22Rv1 (cell line): ENCODE measurements at regions not wholly inside any gene's neighbourhood (a gene's known extent, or its start where the extent isn't known, plus 50 kb on each side); places are given as distances from the start of the nearest gene placed in this dataset.

Source experiments
- H3K27ac ChIP-seq: fragments of 450-650 bp; 2 replicates; pipeline ENCODE4 v1.5.1; 2017
- ZFX ChIP-seq: fragments of 450-650 bp; IDR thresholded peaks from 2 replicates; pipeline ENCODE4 v1.6.1; 2017; ENCODE audit warnings: antibody characterized with exemption, borderline replicate concordance
- TF ChIP-seq, protein P1 (sequence below): fragments of 450-650 bp; IDR thresholded peaks from 2 replicates; pipeline ENCODE4 v1.5.1; 2017; ENCODE audit warnings: mild to moderate bottlenecking

DNA sequence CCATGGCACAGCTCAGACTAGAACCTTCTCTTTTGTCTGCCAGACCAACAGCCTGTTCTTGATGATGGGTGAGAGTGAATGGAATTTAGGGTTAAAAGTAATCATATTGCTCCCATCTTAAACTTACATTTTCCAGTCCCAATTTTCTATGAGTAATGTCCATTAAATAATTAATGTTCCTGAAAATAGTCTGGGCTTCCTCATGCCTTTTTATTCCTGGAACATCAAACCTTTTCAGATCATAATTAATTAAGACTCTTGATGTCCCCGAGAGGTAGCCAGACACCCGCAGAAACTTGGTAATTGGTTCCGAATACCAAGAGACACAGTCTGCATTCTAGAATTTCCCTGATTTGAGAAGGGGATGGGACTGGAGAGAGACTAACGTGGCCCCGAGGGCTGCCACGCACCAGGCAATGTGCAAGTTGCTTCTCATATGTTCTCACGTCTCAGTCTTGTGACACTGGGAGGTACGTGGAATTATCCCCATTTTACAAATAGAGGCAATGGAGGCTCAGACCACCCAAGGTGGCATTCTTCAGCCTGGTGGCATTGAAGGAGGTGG lies 78.6 kb upstream of the TOX2 start:
- H3K27ac ChIP-seq, result no peak overlapping the region
- TF ChIP-seq, protein P1, sequence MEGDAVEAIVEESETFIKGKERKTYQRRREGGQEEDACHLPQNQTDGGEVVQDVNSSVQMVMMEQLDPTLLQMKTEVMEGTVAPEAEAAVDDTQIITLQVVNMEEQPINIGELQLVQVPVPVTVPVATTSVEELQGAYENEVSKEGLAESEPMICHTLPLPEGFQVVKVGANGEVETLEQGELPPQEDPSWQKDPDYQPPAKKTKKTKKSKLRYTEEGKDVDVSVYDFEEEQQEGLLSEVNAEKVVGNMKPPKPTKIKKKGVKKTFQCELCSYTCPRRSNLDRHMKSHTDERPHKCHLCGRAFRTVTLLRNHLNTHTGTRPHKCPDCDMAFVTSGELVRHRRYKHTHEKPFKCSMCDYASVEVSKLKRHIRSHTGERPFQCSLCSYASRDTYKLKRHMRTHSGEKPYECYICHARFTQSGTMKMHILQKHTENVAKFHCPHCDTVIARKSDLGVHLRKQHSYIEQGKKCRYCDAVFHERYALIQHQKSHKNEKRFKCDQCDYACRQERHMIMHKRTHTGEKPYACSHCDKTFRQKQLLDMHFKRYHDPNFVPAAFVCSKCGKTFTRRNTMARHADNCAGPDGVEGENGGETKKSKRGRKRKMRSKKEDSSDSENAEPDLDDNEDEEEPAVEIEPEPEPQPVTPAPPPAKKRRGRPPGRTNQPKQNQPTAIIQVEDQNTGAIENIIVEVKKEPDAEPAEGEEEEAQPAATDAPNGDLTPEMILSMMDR, result no peak
- TF ChIP-seq ZFX, result no peak

DNA sequence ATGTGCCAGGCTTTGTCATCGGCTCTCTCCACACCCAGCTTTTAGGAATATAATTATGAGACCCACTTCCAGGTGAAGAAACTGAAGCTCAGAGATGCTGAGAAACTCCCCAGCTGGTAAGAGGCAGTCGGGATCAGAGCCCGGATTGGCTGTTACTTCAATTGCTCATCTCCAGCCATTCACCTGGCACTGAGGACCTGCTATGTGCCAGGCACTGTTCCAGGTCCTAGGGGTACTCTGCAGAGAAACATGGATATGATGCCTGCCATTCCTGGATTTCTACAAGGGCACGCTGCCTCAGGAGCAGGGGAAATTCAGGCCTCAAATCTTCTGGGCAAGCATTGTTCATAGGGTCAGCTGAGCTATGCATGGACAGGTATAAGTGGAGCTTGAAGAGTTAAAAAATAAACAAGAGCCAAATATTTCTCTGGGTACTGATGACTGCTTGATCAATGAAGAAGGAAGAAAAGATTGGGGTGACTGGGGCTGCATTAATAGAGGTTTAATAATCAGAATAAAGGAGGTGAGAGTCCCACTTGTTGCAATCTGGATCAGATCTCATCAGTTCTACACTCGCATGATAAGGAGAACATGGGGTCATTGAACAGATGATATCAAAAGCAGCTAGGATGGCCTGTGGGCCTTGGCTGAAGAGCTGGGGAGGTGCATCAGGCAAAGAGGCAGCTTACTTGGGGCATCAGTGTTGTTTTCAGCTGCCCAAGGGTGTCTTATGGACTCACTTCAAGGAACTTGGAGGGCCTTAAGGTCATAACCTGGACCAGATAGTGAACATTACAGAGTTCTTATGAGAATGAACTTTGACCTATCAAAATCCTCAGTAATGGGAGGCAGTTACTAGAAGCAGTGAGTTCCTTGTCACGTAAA lies 80.9 kb upstream of the TOX2 start:
- TF ChIP-seq ZFX, result no peak
- H3K27ac ChIP-seq, result no peak overlapping the region

DNA sequence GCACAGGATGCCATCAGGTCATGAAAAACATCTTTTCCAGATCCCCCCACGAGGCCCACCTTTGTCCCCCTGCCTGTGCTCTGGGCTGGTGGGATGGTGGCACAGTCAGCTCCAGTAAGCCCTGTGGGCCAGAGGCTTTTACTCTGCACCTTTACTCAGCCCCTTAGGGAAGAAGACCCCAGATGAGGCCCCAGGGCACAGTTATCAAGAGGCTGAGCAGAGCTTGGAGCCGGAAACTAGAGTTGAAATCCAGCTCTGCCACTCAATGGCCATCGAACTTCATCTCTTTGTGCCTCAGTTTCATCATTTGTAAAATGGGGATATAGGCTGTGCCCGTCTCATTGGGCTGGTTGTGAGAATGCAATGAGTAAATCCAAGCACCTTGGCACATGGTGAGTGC lies 81.7 kb upstream of the TOX2 start:
- no peak overlapping the region for H3K27ac ChIP-seq
- TF ChIP-seq, protein P1, result no peak
- TF ChIP-seq ZFX, result no peak

DNA sequence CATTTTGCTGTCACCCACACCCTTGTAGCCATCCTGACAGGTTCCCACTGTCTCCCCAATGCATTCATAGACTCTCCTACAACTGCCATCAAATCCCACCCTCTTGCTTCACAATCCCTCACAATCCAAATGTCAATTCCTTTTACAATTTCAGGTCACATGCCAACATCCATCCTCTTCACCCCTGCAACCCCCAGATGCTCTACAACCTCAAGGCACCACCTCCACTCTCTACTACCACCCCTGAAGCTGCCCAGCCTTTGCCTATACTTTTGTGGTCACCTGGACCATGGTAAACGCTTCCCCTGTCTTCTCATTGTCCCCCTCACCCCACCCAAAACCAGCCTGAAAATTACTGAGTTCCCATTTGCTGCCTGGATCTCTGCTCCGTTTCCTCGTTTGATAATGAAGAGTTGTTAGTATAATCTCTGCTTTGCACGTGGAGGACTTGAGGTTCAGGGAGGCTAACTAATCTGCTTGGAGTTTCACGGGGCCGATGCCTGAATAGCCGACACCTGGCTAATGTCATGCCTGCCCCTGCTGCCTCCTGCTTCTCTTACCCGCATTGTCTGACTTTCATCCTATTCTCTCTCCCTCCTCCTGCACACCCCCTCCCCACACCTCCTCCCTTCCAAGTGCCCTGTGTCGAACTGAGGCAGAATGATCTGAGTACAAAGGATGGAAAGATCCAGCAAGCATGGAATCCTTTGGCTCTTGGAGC lies 82.4 kb upstream of the TOX2 start:
- no peak for TF ChIP-seq ZFX
- TF ChIP-seq, protein P1, result no peak
- H3K27ac ChIP-seq, result no peak overlapping the region

DNA sequence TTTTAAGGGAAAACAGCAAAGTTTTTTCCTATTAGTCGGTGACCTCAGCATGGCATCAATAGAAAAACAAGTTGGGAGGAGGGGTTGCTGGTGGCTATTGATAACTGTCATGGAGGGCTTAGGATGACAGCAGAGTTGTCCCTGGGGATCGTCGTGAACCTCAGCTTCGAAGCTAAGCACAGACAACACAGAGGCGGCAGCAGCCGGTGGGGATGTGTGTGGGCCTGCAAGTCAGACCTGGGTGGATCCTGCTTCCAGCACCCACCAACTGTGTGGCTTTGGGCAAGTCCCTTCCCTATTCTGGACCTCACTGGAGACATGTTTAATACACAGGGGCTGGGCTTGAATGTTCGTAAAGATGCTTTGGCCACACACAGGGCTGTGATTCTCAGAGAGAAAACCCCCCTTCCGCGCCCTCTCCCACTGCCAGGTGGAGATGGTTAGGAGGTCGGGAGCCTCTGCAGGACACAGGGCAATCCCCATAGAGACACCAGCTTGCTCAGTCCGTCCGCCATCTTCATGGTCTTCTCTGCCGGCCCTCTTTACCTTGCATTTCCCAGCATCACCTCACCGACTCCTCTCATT lies 83.1 kb upstream of the TOX2 start:
- TF ChIP-seq, protein P1, result no peak
- TF ChIP-seq ZFX, result no peak
- H3K27ac ChIP-seq, result no peak overlapping the region

DNA sequence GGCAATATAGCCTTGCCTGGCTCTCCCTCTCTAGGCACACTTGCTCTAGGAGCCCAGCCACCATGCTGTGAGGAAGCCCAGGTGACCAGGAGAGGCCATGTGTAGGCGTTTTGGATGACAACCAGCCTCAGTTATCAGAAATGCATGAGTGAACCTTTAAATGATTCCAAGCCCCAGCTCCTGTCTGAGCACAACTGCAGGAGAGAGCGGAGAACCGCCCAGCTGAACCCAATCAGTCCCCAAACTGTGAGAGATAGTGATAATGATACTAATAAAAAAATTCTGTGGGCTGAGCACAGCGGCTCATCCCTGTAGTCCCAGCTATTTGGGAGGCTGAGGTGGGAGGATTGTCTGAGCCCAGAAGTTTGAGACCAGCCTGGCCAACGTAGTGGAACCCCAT lies 83.8 kb upstream of the TOX2 start:
- TF ChIP-seq, protein P1, result no peak
- TF ChIP-seq ZFX, result no peak

DNA sequence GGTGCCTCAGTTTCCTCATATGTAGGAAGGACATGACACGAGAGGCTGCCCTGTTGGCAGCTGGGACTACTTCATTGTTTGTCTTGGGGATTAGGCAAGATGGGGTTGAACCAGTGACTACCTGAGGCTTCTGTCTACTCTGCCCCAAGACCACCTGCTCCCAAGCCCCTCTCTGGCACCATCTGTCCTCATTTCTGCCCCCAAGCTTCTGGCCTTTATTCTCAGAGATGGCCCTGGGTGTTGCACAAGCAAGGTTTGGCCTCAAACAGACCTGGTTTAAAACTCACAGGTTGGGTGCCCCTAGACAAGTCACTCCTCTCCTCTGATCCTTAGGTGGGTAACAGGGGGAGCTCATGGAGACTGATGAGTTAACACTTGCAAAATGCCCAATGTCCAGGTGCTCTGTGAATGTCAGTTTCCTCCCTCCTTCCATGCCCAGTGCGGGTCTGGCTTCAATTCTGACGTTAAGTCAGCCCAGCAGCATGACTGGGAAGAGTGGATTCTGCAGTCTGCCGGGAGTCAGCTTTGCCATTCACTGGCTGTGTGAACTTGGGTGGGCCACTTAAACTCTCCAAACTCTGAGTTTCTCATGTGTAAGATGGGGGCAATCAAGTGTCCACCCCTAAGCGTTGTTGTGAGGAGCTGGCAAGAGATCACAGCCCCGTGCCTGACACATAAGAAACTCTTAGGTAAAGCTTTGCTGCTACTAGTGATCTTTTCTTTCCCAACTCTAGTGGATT lies 84.5 kb upstream of the TOX2 start:
- no peak overlapping the region for H3K27ac ChIP-seq
- TF ChIP-seq, protein P1, result no peak
- no peak for TF ChIP-seq ZFX

More for the DNA sequence above, 83.8 kb upstream of the TOX2 start:
- H3K27ac ChIP-seq, result no peak overlapping the region
